Lung (tissue), 11 donors: ENCODE measurements at regions not wholly inside any gene's neighbourhood (a gene's known extent, or its start where the extent isn't known, plus 50 kb on each side); places are given as distances from the start of the nearest gene placed in this dataset.

ENCODE experiments used
- ATAC-seq: fragments of 200-7000 bp; cut with Tn5 transposase; one replicate; pipeline ENCODE4 v1.9.1; 2020; ENCODE audit warnings: moderate number of reproducible peaks; ENCODE audit not compliant: insufficient read depth, low FRiP score
- DNase-seq, 3 donors: peaks; one replicate each; pipeline ENCODE4 v3.0.0-alpha.2; 2013 to 2017
- H3K27ac ChIP-seq, 2 donors: one replicate each; pipeline ENCODE4 v1.5.1; 2013; ENCODE audit warnings: mild to moderate bottlenecking in 2 of 2, moderate library complexity in 2 of 2, control low read depth in 1 of 2, inconsistent platforms in 1 of 2, low read depth in 1 of 2, low read length in 1 of 2
- H3K27me3 ChIP-seq, 3 donors: one replicate each; pipeline ENCODE4 v1.5.1; 2013; ENCODE audit warnings: low read length in 2 of 3; ENCODE audit not compliant: control insufficient read depth in 3 of 3, insufficient read depth in 3 of 3
- H3K36me3 ChIP-seq, 4 donors: one replicate each; pipeline ENCODE4 v1.5.1; 2013; ENCODE audit warnings: low read length in 4 of 4, mild to moderate bottlenecking in 1 of 4, moderate library complexity in 1 of 4; ENCODE audit not compliant: control insufficient read depth in 4 of 4, insufficient read depth in 4 of 4
- H3K4me1 ChIP-seq, 5 donors: one replicate each; pipeline ENCODE4 v1.5.1; 2013; ENCODE audit warnings: low read length in 5 of 5, mild to moderate bottlenecking in 2 of 5, moderate library complexity in 1 of 5; ENCODE audit not compliant: control insufficient read depth in 5 of 5, insufficient read depth in 5 of 5
- H3K4me3 ChIP-seq: one replicate; pipeline ENCODE4 v1.5.1; 2013; ENCODE audit warnings: mild to moderate bottlenecking, control low read depth, moderate library complexity
- H3K9ac ChIP-seq, 2 donors: one replicate each; pipeline ENCODE4 v1.5.1; 2013; ENCODE audit warnings: low read length in 2 of 2, control low read depth in 1 of 2; ENCODE audit not compliant: insufficient read depth in 1 of 2
- H3K9me3 ChIP-seq, 4 donors: one replicate each; pipeline ENCODE4 v1.5.1; 2013; ENCODE audit warnings: low read length in 3 of 4, mild to moderate bottlenecking in 1 of 4, moderate library complexity in 1 of 4; ENCODE audit not compliant: control insufficient read depth in 4 of 4, insufficient read depth in 3 of 4
- CTCF ChIP-seq: IDR thresholded peaks from 2 replicates; pipeline ENCODE4 v1.5.1; 2012; ENCODE audit warnings: mild to moderate bottlenecking; ENCODE audit errors: control extremely low read depth, extremely low read depth
- WGBS, 2 donors: extraction: QIAGEN DNeasy Blood & Tissue Kit; methylation state at CpG; one replicate each; pipeline ENCODE4 v1.1.7; 2013; 5-methylcytosine and 5-hydroxymethylcytosine counted together
- donor health status: control.
- donor health status: control.
- donor health status: Bipolar disorder and iron deficiency.
- donor health status: healthy.
- donor health status: DM: yes; HTN: yes; CAD: no.

- TF ChIP-seq CTCF, result no peak
- 59 to 66% methylated on average over 4 of the region's 4 CpGs for WGBS, 2 donors
- Histone ChIP-seq H3K36me3 (no peaks in the 10 kb centered on the region), H3K27me3 (no peaks in the 10 kb centered on the region), H3K4me1 (peaks cover 0 to 10% (median 0%) of the 10 kb centered on the region in 5 donors), H3K9ac (no peak overlapping the region), H3K9me3 (no peaks in the 10 kb centered on the region), H3K4me3 (no peak overlapping the region), H3K27ac (no peak overlapping the region)
- no peak for ATAC-seq
- DNase-seq, result no peak
Measured at GRCh38 chr16:80009971-80010659, 409.6 kb upstream of the MAF start.

GRCh38 chr16:80008857-80009256, 408.3 kb upstream of the MAF start:
- no peaks in the 10 kb centered on the region for H3K27me3 ChIP-seq
- DNase-seq, result no peak
- H3K9me3 ChIP-seq, result peaks cover 0 to 4% (median 0%) of the 10 kb centered on the region in 4 donors
- TF ChIP-seq CTCF, result no peak
- no peak overlapping the region for H3K4me3 ChIP-seq
- WGBS, 2 donors, result 97 to 98% methylated on average over 2 of the region's 2 CpGs
- H3K4me1 ChIP-seq, result peaks cover 0 to 10% (median 0%) of the 10 kb centered on the region in 5 donors
- no peaks in the 10 kb centered on the region for H3K36me3 ChIP-seq
- ATAC-seq, result no peak
- H3K9ac ChIP-seq, result no peak overlapping the region
- no peak overlapping the region for H3K27ac ChIP-seq

- H3K9me3 ChIP-seq, result peaks cover 0 to 4% (median 0%) of the 10 kb centered on the region in 4 donors
- 63 to 70% methylated on average over 4 of the region's 4 CpGs for WGBS, 2 donors
- TF ChIP-seq CTCF, result no peak
- H3K27ac ChIP-seq, result no peak overlapping the region
- H3K36me3 ChIP-seq, result no peaks in the 10 kb centered on the region
- ATAC-seq, result no peak
- peaks cover 0 to 10% (median 0%) of the 10 kb centered on the region in 5 donors for H3K4me1 ChIP-seq
- no peak for DNase-seq
- H3K9ac ChIP-seq, result no peak overlapping the region
- no peak overlapping the region for H3K4me3 ChIP-seq
- H3K27me3 ChIP-seq, result no peaks in the 10 kb centered on the region
Measured at GRCh38 chr16:80007231-80007630, 406.7 kb upstream of the MAF start.
